ENCODE measurements at regions not wholly inside any gene's neighbourhood (a gene's known extent, or its start where the extent isn't known, plus 50 kb on each side); places are given as distances from the start of the nearest gene placed in this dataset.

DNA sequence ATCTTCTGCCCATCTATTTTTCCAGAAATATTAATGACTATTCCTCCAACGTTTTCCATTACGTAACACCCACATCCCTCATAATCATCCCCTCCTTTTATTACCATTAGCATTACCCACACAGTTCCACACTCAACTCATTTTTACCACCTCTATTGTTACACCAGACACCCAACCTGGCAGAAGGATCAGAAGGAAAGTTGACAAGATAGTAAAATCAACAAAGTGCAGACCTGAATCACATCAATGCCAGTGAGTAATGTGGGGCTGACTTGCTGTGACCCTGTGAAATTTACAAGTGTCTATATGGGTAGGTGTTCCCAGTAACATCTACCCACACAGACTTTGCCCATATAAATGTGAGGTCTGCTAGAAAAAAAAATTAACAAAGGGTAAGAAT is 568.2 kb downstream of the MAFB start:
- Histone ChIP-seq H3K27ac (replicated peaks) (no peak overlapping the region), H3K27me3 (ENCODE audit: insufficient read depth, poor library complexity, severe bottlenecking) (no peaks in the 10 kb centered on the region), H3K4me3 (replicated peaks; ENCODE audit: insufficient read depth, low read length) (no peak overlapping the region)
- no peak for DNase-seq (ENCODE audit: low read depth in 1 of 2, low spot score in 1 of 2)
- TF ChIP-seq POLR2AphosphoS5 (IDR thresholded peaks at IDR 0.05; ENCODE audit: low read depth) (no peak), GABPA (IDR thresholded peaks at IDR 0.05; ENCODE audit: low read depth) (no peak), SPI1 (IDR thresholded peaks at IDR 0.05; ENCODE audit: borderline replicate concordance, low read depth) (no peak), REST (IDR thresholded peaks at IDR 0.05; ENCODE audit: insufficient replicate concordance, low read depth) (no peak)
- TF ChIP-seq, protein P1, sequence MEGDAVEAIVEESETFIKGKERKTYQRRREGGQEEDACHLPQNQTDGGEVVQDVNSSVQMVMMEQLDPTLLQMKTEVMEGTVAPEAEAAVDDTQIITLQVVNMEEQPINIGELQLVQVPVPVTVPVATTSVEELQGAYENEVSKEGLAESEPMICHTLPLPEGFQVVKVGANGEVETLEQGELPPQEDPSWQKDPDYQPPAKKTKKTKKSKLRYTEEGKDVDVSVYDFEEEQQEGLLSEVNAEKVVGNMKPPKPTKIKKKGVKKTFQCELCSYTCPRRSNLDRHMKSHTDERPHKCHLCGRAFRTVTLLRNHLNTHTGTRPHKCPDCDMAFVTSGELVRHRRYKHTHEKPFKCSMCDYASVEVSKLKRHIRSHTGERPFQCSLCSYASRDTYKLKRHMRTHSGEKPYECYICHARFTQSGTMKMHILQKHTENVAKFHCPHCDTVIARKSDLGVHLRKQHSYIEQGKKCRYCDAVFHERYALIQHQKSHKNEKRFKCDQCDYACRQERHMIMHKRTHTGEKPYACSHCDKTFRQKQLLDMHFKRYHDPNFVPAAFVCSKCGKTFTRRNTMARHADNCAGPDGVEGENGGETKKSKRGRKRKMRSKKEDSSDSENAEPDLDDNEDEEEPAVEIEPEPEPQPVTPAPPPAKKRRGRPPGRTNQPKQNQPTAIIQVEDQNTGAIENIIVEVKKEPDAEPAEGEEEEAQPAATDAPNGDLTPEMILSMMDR (IDR thresholded peaks at IDR 0.05; ENCODE audit: insufficient read depth, low read length): no peak

DNA sequence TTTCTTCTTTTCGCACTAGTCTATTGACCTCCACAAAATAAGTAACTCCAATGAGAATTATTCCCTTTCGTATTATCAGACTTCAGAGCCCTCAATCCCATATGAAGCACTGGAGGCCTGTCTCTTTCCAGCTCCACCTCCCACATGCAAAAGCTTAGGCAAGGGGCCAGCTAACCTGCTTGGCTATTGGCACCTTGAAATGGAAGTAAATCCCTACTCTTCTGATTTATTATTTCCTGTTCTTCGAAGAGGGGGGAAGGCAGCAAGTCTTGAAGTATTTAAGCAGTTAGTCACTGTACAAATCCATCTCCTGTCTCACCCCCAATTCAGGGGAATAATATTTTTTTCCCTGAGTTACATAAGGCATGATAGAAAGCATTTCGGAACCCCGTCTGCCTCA is 577.8 kb downstream of the MAFB start:
- Histone ChIP-seq H3K27me3 (ENCODE audit: insufficient read depth, poor library complexity, severe bottlenecking) (no peaks in the 10 kb centered on the region), H3K4me3 (replicated peaks; ENCODE audit: insufficient read depth, low read length) (no peak overlapping the region), H3K27ac (replicated peaks) (no peak overlapping the region)
- no peak for DNase-seq (ENCODE audit: low read depth in 1 of 2, low spot score in 1 of 2)
- TF ChIP-seq REST (IDR thresholded peaks at IDR 0.05; ENCODE audit: insufficient replicate concordance, low read depth) (no peak), SPI1 (IDR thresholded peaks at IDR 0.05; ENCODE audit: borderline replicate concordance, low read depth) (no peak), POLR2AphosphoS5 (IDR thresholded peaks at IDR 0.05; ENCODE audit: low read depth) (no peak), GABPA (IDR thresholded peaks at IDR 0.05; ENCODE audit: low read depth) (no peak)
- TF ChIP-seq, protein P1 (IDR thresholded peaks at IDR 0.05; ENCODE audit: insufficient read depth, low read length): no peak

DNA sequence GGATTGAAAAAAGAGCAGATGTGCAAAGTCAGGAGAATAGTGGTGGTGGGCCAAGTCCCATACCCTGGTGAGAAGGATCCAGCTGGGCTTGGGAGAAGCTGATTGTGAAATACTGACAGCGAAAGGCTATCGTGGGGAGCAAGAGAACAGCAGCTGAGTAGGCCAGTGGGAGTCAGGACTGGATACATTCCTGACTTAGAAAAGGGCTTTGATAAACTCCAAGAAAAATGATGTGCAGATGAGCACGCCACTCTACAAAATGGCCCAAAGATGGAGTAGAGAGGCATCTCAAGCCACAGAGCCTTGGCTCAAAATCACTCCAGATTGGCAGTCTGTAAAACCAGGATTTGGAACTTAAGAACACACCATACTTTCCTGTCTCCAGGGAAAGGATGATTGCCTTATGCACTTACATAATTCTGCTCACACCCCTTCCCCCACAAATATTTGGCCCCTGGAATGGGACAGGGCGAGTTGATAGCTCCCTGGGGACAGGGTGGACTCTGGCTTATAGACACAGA is 578.7 kb downstream of the MAFB start:
- no peaks in the 10 kb centered on the region for H3K27me3 ChIP-seq (ENCODE audit: insufficient read depth, poor library complexity, severe bottlenecking)
- DNase-seq (ENCODE audit: low read depth in 1 of 2, low spot score in 1 of 2): no peak
- no peak for TF ChIP-seq REST (IDR thresholded peaks at IDR 0.05; ENCODE audit: insufficient replicate concordance, low read depth)
- TF ChIP-seq SPI1 (IDR thresholded peaks at IDR 0.05; ENCODE audit: borderline replicate concordance, low read depth): no peak
- no peak for TF ChIP-seq POLR2AphosphoS5 (IDR thresholded peaks at IDR 0.05; ENCODE audit: low read depth)
- TF ChIP-seq, protein P1 (IDR thresholded peaks at IDR 0.05; ENCODE audit: insufficient read depth, low read length): no peak
- no peak for TF ChIP-seq GABPA (IDR thresholded peaks at IDR 0.05; ENCODE audit: low read depth)
- H3K4me3 ChIP-seq (replicated peaks; ENCODE audit: insufficient read depth, low read length): no peak overlapping the region
- H3K27ac ChIP-seq (replicated peaks): no peak overlapping the region
